Medulla oblongata (tissue), 1 donor: ENCODE measurements at regions not wholly inside any gene's neighbourhood (a gene's known extent, or its start where the extent isn't known, plus 50 kb on each side); places are given as distances from the start of the nearest gene placed in this dataset.

Experiments
- DNase-seq: peaks from one replicate; pipeline ENCODE4 v3.0.0-alpha.2; 2015; ENCODE audit errors: extremely low spot score

DNA sequence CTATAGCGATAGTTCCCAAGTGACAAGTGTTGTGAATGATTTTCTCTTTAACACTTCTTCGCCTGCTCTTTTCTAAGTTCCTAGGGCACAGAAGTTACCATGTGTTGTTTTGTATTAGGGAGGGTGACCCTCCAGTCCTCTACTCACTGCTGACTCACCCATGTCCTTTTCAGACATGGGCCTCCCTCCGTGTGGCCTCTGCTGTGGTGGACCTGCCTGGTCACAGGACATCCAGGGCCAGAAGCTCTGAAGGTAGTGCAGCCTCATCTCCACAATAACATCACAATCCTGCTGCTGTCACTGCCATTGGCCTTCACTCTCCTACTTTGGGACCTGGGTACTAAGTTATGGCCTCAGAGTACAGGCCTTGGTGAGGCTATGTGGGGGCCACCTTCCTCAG is 87.1 kb upstream of the TNFAIP3 start:
- no peak for DNase-seq

DNA sequence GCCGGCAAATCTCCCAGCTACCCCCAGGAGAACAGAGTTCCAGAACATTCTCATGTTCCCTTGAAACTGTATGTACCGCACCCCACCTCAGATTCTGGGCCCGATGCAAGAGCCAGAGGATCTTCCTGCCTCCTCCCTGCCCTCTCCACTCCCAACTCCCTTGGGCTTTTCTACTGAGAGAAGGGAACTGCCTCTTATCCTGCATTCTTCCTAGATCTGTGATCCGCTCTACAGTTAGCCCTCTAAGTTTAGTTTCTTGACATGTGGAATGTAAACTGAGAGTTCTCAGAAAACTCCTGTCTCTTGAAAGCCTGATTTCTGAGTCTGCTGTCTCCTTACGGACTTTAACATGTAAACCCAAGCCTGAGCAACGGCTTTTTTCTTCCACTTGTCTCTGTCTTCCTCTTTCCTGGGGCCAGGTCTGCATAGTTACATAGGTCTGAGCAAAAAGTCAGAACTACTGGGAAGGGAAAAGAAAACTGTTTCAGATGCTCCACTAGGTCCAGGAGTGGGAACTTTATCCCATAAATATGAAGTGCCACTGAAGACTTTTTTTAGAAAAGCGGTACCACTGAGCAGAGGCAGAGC is 86.5 kb upstream of the TNFAIP3 start:
- DNase-seq, result no peak

DNA sequence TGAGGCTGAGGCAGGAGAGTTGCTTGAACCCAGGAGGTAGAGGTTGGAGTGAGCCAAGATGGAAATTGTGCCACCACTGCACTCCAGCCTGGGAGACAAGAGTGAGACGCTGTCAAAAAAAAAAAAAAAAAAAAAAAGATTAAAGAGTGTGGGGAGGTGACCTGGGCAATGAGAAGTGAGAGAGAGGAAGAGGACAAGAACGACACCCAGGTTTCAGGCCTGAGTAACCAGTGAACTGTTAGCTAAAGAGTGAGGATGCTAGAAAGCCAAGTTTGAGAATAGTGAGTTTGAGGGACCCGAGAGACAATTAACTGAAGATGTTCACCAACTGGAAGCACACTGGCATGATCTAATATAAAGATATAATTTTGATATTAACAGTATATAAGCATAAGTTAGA is 85.4 kb upstream of the TNFAIP3 start:
- no peak for DNase-seq

DNA sequence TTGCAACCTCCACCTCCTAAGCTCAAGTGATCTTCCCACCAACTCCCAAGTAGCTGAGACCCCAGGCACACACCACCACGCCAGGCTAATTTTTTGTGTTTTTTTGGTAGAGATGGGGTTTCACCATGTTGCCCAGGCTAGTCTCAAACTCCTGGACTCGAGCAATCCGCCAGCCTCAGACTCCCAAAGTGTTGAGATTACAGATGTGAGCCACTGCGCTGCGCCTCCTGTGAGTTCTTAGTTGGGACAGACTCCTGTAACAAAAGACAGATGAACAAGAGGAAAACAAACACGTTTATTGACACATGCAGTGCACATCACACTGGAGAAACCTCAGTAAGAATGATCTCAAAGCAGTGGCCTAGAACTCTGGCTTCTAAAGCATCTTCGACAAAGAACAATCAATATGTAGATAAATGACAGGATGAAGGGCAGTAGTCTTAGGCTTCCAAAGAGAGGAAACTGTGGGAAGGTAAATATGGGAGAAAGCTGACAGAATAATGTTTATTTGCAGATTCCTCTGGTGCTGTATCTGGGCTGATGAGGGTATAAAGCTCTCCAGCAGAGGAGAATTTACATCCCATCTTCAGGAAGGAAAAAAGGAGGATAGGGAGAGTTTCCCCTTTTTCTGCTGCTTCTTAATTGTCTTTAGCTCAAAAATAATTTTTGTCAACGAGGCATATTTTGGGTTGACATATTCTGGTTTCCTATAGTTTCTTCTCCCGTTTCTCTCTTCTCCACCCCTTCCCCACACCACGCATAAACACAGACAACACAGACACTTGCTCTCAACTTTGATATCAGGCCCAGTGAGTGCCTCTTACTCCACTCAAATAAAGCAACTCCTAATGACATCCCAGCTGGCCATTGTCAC is 84.7 kb upstream of the TNFAIP3 start:
- DNase-seq, result no peak

DNA sequence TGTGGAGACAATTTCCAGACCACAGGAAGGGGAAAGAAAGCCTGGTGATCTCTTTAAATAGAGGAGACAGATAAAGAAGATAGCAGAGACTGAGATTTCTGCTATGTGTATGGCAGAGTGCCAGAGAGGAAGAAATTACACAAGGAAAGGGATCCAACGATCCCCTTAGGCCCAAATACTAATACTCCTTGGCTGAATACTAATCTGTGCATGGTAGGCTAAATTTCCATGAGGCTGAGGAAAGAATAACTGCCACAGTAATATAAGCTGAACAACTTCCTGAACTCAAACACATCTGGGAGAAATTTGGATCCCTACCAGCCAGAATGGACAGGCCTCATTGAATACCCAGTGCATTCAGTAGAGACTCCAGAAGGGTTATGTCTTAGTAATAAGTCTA is 83.3 kb upstream of the TNFAIP3 start:
- DNase-seq, result no peak

DNA sequence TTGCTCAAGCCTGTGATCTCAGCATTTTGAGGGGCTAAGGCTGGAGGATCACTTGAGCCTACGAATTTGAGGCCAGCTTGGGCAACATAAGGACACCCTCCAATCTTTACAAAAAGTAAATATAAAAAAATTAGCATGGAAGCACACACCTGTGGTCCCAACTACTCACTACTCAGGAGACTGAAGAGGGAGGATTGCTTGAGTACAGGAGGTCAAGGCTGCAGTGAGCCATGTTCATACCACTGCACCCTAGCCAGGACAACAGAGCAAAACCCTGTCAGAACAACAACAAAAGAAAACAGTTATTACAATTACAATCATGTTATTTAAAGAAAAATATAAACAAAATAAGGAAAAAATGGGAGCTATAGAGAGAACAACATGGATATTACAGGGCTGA is 82.5 kb upstream of the TNFAIP3 start:
- no peak for DNase-seq

DNA sequence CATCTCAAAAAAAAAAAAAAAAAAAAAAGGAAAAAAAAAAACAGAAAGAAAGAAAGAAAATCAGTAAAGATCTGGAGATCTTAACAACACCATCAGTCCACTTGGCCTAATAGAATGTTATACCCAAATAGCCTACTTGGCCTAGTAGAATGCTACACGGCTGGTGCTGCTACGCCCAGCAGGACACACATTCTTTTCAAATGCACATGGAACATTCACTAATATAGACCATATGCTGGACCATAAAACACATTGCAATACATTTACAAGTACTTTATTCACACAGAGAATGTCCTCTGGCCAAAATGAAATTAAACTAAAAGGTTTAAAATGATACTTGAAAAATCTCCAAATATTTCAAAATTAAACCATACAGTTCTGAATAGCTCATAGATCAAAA is 80.0 kb upstream of the TNFAIP3 start:
- no peak for DNase-seq

DNA sequence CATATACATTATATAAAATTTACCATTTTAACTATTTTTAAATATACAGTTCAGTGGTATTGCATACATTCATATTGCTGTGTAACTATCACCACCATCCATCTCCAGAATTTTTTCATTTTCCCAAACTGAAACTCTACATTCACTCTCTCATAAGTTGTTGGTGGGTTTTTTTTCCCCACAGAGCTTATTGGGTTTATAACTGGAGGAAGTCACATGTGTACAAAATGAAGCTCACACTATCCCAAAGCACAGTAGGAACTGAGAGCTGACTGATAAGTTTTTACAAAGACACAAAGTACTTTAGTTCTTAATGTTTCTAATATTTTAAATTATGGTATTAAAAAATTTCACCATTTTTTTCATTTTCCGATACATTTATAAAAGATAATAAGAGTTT is 78.8 kb upstream of the TNFAIP3 start:
- DNase-seq, result no peak

DNA sequence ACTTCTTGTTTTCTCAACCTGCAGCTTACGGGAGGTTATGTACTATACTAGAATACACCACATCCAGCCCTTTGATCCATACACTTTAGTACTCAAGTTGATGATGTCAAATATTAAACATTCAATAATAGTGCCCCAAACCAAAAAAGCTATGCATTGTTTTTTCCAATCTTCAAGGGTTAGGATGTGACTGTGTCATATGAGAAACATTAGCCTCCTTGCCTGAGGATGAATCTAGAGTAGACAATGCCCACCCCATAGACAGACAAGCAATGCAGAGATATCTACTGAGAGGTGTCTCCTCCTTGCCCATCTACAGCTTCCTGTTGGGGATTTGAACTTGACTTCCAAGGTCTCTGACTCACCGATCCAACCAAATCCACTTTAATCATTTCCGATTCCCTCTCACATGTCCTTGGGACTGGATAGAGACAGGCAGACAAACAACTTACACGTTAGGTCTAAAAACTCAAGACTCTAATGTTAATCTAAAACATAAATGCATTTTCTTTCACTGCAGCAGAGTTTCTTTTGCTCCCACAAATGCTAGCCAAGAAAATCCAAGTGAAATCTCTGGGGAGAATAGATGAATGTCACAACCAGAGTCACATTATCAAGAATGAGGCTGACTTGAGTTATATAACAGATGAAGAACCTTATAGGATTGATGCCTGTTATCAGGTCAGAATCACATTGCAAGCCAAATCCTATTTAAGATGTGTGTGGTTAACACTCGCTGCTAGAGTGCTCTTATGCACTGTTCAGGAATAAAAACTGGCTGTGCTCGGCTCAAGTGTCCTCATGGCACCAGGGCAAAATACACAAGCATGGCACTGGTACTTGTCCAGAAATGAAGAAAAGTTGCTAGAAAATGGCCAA is 75.5 kb upstream of the TNFAIP3 start:
- DNase-seq, result no peak

DNA sequence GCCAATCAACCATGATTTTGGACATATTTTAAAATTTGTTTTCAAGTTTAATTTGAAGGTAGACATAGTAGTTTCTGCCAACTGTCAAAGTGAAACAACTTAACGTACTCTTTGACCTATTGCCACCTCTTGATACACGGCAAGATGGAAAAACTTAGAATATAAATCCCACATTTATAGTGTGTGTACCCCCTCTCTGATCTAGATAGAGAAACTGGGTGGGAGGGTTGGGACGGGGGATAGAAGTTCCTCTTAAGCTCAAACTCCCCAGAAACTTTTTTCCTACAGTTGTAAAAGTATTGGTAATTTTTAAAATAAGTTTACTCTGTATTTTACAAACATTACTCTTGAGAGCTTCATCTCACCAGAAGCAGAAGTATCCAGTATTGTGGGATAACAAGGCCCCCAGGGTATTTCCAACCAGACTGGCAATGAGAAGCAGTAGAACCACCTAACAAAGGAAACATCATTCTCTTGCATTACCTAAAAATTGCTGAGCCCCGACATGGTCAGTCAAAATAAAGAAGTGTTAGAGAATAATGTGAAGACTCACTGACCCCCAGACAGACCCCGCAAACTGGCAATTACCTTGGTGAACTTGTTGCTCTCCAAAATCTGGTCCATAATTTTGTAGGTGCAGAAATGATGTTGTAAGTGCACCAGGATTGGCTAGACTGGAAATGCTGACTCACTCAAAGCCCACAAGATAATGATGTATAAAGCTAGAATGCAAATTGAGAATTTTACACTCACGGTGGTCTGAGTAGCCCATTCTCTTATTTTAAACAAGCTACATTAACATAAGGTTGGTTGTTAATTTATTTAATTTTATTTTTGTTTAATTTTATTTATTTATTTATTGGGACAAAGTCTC is 74.7 kb upstream of the TNFAIP3 start:
- no peak for DNase-seq

DNA sequence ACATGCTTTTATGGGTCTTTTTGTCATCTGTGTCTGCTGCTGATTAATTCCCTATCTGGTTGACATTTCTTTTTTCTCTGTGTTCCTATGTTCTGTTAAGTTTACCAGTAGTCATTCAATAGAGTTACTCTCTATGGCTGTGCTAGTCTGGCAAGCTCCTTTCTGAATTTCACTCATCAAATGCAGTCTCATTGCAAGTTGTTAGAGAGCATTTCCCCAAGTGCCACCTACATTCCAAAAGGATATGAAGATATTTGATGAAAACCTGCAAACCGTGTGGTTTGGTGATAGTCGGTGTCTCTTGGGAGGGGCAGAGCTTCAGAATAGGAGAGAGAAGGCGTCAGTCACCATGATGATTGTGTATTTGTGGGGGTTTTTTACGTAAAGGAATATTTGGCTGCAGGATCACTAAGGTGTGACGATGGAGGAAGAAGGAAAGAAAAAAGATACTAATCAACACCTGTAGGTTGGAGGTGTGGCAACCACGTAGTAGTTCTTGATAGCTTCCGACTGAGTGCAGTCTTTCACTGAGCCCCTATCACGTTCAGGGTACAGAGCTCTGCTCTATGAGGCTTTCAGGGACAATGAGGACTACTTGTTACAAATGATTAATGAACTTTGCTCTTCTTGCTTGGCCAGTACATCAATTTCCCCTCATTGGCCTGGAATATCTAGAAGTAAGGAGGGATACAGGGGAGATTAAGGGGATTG is 73.1 kb upstream of the TNFAIP3 start:
- no peak for DNase-seq

DNA sequence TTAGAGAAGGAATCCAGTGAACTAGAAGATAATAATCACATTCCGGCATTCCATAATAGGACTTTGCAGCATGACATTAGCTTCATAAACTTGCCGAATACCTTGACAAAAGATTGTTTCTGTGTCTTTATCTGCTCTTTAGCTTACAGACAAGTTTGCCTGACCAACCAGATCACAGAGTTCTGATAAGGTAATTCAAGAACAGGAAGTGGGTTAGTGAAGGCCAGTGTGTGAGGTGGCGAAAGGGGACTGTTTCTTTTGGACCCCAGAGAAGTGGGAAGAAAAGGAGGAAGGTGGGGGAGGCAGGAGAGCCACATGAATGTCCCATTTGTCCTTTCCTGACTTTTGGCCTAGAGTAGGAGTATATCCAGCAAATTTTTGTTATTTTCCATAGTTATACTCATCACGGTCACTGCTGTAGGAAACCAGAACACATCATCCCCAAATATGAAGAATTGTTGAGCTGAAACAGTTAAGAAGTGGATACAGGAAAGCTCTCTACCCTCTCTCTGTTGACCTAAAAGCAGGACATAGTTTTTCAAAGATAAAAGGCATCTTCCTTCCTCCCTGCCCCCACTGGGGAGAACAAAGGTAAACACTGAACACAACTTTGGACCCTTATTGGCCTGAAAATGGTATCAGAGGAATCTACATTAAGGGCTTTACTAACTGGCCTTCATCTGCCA is 72.4 kb upstream of the TNFAIP3 start:
- no peak for DNase-seq

DNA sequence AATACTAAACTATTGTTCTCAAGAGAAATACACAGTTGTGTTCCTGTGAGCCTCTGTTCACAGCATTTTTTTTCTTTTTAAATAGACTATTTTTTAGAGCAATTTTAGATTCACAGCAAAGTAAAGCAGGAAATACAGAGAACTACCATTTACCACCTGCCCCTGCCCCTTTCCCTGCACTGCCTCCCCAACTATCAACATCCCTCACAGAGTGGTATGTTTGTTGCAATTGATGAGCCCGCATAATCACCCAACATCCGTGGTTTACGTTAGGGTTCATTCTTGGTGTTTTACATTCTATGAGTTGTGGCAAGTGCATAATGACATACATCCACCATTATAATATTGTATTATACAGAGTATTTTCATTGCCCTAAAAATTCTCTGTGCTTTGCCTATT is 71.6 kb upstream of the TNFAIP3 start:
- no peak for DNase-seq

DNA sequence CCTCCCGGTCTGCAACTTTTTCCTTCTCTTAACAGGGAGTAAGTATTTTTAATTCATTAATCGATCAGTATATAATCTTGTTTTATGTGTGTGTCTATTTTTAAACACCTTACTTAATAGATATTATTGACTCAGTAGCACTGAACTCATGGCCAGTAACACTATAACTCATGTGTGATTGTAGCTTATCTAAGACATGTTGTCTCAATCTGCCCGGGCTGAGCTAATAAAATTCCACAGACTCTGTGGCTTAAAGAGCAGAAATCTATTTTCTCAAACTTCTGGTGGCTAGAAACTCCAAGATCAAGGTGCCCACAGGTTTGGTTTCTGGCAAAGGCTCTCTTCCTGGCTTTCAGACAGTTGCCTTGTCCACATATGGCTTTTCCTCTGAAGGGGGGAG is 68.8 kb upstream of the TNFAIP3 start:
- DNase-seq, result no peak

DNA sequence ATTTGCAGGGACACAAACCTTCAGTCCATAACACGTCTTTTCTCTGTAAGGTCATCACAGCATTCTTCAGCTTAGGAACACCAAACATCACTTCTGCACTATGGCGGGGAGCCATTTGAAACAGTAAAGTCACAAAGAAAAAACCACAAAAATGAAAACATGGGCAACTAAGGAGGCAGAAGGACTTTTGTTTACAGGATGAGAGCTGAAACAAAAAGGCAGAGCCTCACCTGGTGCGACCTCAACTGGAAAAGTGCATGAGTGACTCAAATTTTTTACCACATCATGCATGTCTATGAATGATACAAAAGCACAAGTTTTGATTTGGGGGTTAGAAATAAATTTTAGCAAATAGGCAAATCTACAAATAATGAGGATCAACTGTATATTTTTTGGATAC is 68.2 kb upstream of the TNFAIP3 start:
- no peak for DNase-seq

DNA sequence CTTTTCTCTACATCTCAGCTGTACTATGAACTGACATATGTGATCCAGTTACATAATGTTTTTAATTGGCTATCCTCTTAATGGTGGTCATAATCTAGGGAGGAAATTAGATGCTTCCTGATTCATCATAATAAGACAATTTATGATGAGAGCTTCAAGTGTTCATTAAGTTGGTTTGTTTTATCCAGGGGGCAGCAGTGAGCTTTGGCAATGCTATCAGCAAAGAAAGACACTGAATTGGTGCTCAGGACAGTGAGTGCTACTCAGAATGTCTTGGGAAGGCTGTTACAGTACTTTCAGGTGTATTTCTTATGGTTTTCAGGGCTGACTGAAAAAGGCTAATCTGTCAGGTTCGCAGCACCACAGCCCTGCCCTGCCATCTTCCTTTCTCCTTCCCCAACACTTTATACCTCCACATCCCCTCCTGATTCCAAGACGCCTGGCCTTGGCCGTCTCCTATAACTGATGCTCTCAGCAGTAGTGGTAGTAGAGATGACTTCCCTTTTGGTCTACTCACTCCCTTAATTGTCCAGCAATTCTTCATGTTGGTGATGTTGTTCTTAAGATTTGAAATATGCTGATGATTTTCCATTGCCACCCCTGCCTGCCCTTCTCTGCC is 67.0 kb upstream of the TNFAIP3 start:
- peak; percentile 77 for DNase-seq

DNA sequence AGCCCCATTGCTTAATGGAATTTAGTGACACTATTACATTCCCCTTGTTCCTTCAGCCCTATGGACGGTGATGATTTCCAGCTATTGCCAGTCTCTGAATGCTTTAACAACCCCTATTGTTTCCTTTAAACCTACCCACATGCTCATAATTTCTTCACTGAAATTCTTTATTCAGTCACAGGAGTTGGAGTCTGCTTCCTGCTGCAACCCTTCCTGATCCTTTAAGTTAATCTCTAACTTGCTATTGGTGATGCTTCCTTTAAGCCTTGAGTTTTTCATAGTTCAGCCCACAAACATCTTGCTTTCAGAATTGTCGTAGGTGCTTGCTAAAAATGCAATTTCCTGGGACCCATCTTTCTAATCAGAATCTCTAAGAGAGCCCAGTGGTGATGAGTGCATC is 66.3 kb upstream of the TNFAIP3 start:
- no peak for DNase-seq

DNA sequence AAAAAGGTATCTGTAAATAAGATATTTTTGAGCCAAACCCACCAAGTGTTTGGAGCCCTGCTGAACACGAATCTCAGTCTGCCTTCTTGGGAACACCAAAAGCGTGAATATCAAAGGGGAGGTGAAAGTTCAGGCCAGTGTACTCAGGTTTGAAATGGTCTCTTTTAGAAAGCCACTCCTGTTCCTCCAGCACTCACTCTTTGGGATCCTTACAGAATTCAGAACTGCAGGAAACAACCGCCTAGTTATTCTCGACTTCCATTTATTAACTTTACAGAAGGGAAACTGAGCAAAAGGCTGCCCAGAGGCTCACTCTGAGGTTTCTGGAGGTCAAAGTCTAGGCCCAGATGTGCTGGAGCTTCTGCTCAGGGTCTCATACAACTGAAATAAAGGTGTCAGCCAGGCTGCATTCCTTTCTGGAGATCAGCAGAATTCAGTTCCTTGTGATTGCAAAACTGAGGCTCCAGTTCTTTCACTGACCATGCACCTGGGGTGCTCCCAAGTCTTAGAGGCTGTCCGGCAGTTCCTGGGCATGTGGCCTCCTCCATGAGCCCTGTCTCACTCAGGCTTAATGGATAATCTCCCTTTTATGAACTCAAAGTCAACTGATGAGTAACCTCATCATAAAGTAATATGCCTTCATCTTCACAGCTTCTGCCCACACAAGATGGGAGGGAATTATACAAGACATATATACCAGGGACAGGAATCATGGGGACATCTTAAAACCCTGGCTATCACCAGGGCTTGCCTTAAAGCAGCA is 65.5 kb upstream of the TNFAIP3 start:
- no peak for DNase-seq
